WTC11 (cell line): ENCODE measurements at regions not wholly inside any gene's neighbourhood (a gene's known extent, or its start where the extent isn't known, plus 50 kb on each side); places are given as distances from the start of the nearest gene placed in this dataset.

Experiments
- ATAC-seq: fragments of 200-7000 bp; cut with Tn5 transposase; 2 replicates; pipeline ENCODE4 v1.10.0; 2021; ENCODE audit warnings: mild to moderate bottlenecking, moderate library complexity
- CTCF ChIA-PET: fragments of 300-600 bp; sonication (Branson Sonifier 250); formaldehyde crosslinking; loops from one replicate; lab custom pipeline; 2021; ENCODE audit warnings: antibody characterized with exemption; lab: Charles Lee
- POLR2A ChIA-PET: fragments of 350-600 bp; sonication (Branson Sonifier 250); formaldehyde crosslinking; loops from one replicate; lab custom pipeline; 2021; ENCODE audit warnings: antibody characterized with exemption; lab: Charles Lee
- DNase-seq: peaks from one replicate; pipeline ENCODE4 v3.0.0; 2021; ENCODE audit warnings: low spot score
- H3K27ac Mint-ChIP-seq: 2 replicates; pipeline ENCODE4 v1.8.0; 2021; ENCODE audit warnings: mixed read lengths
- H3K27me3 Mint-ChIP-seq: 2 replicates; pipeline ENCODE4 v1.8.0; 2021; ENCODE audit warnings: low read depth, mild to moderate bottlenecking, moderate library complexity, mixed read lengths
- H3K36me3 Mint-ChIP-seq: 2 replicates; pipeline ENCODE4 v1.8.0; 2021; ENCODE audit warnings: mixed read lengths
- H3K4me1 Mint-ChIP-seq: 2 replicates; pipeline ENCODE4 v1.8.0; 2022; ENCODE audit warnings: mixed read lengths
- H3K4me3 Mint-ChIP-seq: 2 replicates; pipeline ENCODE4 v1.8.0; 2021; ENCODE audit warnings: mild to moderate bottlenecking, moderate library complexity, mixed read lengths
- H3K9me3 Mint-ChIP-seq: 2 replicates; pipeline ENCODE4 v1.8.0; 2021; ENCODE audit warnings: mixed read lengths
- EMX1 ChIP-seq: fragments of 250-450 bp; sonication (Bioruptor Pico); IDR thresholded peaks from 2 replicates; pipeline ENCODE4 v1.8.0; 2021; ENCODE audit warnings: mild to moderate bottlenecking
- GRHL2 ChIP-seq: fragments of 250-450 bp; sonication (Bioruptor Pico); IDR thresholded peaks from 2 replicates; pipeline ENCODE4 v1.8.0; 2022; ENCODE audit warnings: mild to moderate bottlenecking, moderate library complexity; ENCODE audit not compliant: insufficient replicate concordance, severe bottlenecking
- GTF2I ChIP-seq: fragments of 250-450 bp; sonication (Bioruptor Pico); conservative IDR thresholded peaks from 2 replicates; pipeline ENCODE4 v1.4.0; 2021; ENCODE audit warnings: mild to moderate bottlenecking
- IRF1 ChIP-seq: sonication (generic); formaldehyde crosslinking; IDR thresholded peaks from 2 replicates; pipeline ENCODE4 v1.8.0; 2023; ENCODE audit warnings: missing genetic modification reagents
- IRF2 ChIP-seq: sonication (generic); formaldehyde crosslinking; IDR thresholded peaks from 2 replicates; pipeline ENCODE4 v1.8.0; 2022; ENCODE audit warnings: low read depth, missing genetic modification reagents, borderline replicate concordance
- JAZF1 ChIP-seq: fragments of 250-450 bp; sonication (Bioruptor Pico); IDR thresholded peaks from 2 replicates; pipeline ENCODE4 v1.9.0; 2021; ENCODE audit warnings: moderate library complexity, mild to moderate bottlenecking, inconsistent platforms
- JUN ChIP-seq: sonication (generic); formaldehyde crosslinking; IDR thresholded peaks from 2 replicates; pipeline ENCODE4 v1.8.0; 2023; ENCODE audit warnings: mild to moderate bottlenecking, missing genetic modification reagents
- MYBL2 ChIP-seq: sonication (generic); formaldehyde crosslinking; IDR thresholded peaks from 2 replicates; pipeline ENCODE4 v1.8.1; 2023; ENCODE audit warnings: mild to moderate bottlenecking, moderate library complexity, missing genetic modification reagents
- NFATC4 ChIP-seq: fragments of 250-450 bp; sonication (Bioruptor Pico); IDR thresholded peaks from 2 replicates; pipeline ENCODE4 v1.9.0; 2021; ENCODE audit warnings: mild to moderate bottlenecking
- NFYB ChIP-seq: sonication (generic); formaldehyde crosslinking; conservative IDR thresholded peaks from 2 replicates; pipeline ENCODE4 v1.8.0; 2022; ENCODE audit warnings: low read depth, missing genetic modification reagents
- RELA ChIP-seq: sonication (generic); formaldehyde crosslinking; IDR thresholded peaks from 2 replicates; pipeline ENCODE4 v1.8.1; 2022; ENCODE audit warnings: missing genetic modification reagents, mild to moderate bottlenecking, borderline replicate concordance
- SOX15 ChIP-seq: fragments of 250-450 bp; sonication (Bioruptor Pico); IDR thresholded peaks from 2 replicates; pipeline ENCODE4 v1.9.0; 2021; ENCODE audit warnings: mild to moderate bottlenecking
- SP1 ChIP-seq: sonication (generic); formaldehyde crosslinking; conservative IDR thresholded peaks from 2 replicates; pipeline ENCODE4 v1.8.1; 2022; ENCODE audit warnings: missing genetic modification reagents
- ZNF263 ChIP-seq: sonication (generic); formaldehyde crosslinking; IDR thresholded peaks from 2 replicates; pipeline ENCODE4 v1.8.1; 2022; ENCODE audit warnings: low read depth, mild to moderate bottlenecking, moderate library complexity, missing genetic modification reagents
- ZNF396 ChIP-seq: fragments of 250-450 bp; sonication (Bioruptor Pico); IDR thresholded peaks from 2 replicates; pipeline ENCODE4 v1.8.0; 2021; ENCODE audit warnings: mild to moderate bottlenecking, moderate library complexity, borderline replicate concordance
- TF ChIP-seq, protein P1 (sequence below): sonication (generic); formaldehyde crosslinking; IDR thresholded peaks from 2 replicates; pipeline ENCODE4 v1.8.1; 2023; ENCODE audit warnings: mild to moderate bottlenecking, missing genetic modification reagents
- TF ChIP-seq, protein P2 (sequence below): sonication (generic); formaldehyde crosslinking; IDR thresholded peaks from 2 replicates; pipeline ENCODE4 v1.8.0; 2022; ENCODE audit warnings: mild to moderate bottlenecking, missing genetic modification reagents
- TF ChIP-seq, protein P3 (sequence below): sonication (generic); formaldehyde crosslinking; IDR thresholded peaks from 2 replicates; pipeline ENCODE4 v1.8.0; 2022; ENCODE audit warnings: mild to moderate bottlenecking, missing genetic modification reagents
- TF ChIP-seq, protein P4 (sequence below): fragments of 250-450 bp; sonication (Bioruptor Pico); conservative IDR thresholded peaks from 2 replicates; pipeline ENCODE4 v1.9.0; 2021; ENCODE audit warnings: mild to moderate bottlenecking

- H3K4me3 Mint-ChIP-seq = no peak overlapping the region
- DNase-seq (no peak), ATAC-seq (no peak)
- TF ChIP-seq SOX15 (CRISPR knock-in tag) = no peak
- no peak for TF ChIP-seq ZNF263 (CRISPR knock-in tag)
- TF ChIP-seq NFATC4 (CRISPR knock-in tag) = no peak
- no peak for TF ChIP-seq IRF1 (CRISPR knock-in tag)
- no peak for TF ChIP-seq GTF2I (CRISPR knock-in tag)
- no peak for TF ChIP-seq ZNF396
- no peak for TF ChIP-seq RELA (CRISPR knock-in tag)
- TF ChIP-seq GRHL2 (CRISPR knock-in tag) = no peak
- TF ChIP-seq SP1 (CRISPR knock-in tag) = no peak
- TF ChIP-seq, protein P1, sequence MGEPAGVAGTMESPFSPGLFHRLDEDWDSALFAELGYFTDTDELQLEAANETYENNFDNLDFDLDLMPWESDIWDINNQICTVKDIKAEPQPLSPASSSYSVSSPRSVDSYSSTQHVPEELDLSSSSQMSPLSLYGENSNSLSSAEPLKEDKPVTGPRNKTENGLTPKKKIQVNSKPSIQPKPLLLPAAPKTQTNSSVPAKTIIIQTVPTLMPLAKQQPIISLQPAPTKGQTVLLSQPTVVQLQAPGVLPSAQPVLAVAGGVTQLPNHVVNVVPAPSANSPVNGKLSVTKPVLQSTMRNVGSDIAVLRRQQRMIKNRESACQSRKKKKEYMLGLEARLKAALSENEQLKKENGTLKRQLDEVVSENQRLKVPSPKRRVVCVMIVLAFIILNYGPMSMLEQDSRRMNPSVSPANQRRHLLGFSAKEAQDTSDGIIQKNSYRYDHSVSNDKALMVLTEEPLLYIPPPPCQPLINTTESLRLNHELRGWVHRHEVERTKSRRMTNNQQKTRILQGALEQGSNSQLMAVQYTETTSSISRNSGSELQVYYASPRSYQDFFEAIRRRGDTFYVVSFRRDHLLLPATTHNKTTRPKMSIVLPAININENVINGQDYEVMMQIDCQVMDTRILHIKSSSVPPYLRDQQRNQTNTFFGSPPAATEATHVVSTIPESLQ (CRISPR knock-in tag) = no peak
- TF ChIP-seq, protein P2, sequence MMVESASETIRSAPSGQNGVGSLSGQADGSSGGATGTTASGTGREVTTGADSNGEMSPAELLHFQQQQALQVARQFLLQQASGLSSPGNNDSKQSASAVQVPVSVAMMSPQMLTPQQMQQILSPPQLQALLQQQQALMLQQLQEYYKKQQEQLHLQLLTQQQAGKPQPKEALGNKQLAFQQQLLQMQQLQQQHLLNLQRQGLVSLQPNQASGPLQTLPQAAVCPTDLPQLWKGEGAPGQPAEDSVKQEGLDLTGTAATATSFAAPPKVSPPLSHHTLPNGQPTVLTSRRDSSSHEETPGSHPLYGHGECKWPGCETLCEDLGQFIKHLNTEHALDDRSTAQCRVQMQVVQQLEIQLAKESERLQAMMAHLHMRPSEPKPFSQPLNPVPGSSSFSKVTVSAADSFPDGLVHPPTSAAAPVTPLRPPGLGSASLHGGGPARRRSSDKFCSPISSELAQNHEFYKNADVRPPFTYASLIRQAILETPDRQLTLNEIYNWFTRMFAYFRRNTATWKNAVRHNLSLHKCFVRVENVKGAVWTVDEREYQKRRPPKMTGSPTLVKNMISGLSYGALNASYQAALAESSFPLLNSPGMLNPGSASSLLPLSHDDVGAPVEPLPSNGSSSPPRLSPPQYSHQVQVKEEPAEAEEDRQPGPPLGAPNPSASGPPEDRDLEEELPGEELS = no peak
- no peak for TF ChIP-seq IRF2 (CRISPR knock-in tag)
- TF ChIP-seq, protein P3, sequence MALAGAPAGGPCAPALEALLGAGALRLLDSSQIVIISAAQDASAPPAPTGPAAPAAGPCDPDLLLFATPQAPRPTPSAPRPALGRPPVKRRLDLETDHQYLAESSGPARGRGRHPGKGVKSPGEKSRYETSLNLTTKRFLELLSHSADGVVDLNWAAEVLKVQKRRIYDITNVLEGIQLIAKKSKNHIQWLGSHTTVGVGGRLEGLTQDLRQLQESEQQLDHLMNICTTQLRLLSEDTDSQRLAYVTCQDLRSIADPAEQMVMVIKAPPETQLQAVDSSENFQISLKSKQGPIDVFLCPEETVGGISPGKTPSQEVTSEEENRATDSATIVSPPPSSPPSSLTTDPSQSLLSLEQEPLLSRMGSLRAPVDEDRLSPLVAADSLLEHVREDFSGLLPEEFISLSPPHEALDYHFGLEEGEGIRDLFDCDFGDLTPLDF (CRISPR knock-in tag) = no peak
- no peak for TF ChIP-seq JAZF1 (CRISPR knock-in tag)
- no peak for TF ChIP-seq JUN (CRISPR knock-in tag)
- TF ChIP-seq, protein P4, sequence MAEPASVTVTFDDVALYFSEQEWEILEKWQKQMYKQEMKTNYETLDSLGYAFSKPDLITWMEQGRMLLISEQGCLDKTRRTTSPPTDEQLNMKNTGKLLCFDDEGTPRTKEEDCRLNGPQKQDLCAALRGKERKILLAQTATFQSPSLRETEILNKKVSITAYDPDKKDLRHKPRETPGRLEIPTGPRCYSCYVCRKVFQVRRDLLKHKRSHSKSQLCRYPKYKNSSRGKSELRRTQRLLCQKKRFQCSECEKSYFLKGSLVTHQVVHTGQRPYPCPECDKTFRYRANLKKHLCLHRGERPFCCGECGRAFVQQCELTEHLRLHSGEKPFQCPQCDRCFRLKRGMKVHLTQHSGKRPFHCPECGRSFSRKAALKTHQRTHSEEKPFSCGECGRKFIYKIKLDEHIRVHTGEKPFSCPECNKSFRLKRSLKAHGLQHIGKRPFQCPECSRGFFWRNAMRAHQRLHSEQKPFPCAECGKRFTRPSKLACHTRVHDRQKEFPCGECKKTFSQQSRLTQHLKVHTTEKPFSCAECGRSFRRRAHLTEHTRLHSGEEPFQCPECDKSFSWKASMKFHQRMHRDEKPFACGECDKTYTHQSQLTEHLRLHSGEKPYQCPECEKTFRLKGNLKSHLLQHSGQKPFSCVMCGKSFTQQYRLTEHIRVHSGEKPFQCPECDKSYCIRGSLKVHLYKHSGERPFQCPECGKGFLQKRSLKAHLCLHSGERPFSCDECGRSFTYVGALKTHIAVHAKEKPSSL (CRISPR knock-in tag) = no peak
- no peak for TF ChIP-seq MYBL2
- no peak for TF ChIP-seq NFYB (CRISPR knock-in tag)
- no peak for TF ChIP-seq EMX1
- no peaks in the 10 kb centered on the region; the same call in 1 of the 2 replicates for H3K36me3 Mint-ChIP-seq
- CTCF ChIA-PET = interaction anchor here (1.1 to 1.4 kb wide), 2 partner anchors 8 to 248 kb away, joined by 3 to 5 read pairs; no protein-coding TSS in a partner anchor
- POLR2A ChIA-PET = interaction anchor here (0.5 to 0.7 kb wide), 2 partner anchors 22 to 142 kb away, joined by 3 to 6 read pairs; no protein-coding TSS in a partner anchor
- no peaks in the 10 kb centered on the region for H3K27me3 Mint-ChIP-seq
- H3K27ac Mint-ChIP-seq = no peak overlapping the region
- peaks cover 16% of the 10 kb centered on the region for H3K4me1 Mint-ChIP-seq
- H3K9me3 Mint-ChIP-seq = peaks cover 14% of the 10 kb centered on the region; the same call in 1 of the 2 replicates
Observed at GRCh38 chr1:234845097-234845660, 235.2 kb upstream of the IRF2BP2 start.
